ENCODE measurements at regions not wholly inside any gene's neighbourhood (a gene's known extent, or its start where the extent isn't known, plus 50 kb on each side); places are given as distances from the start of the nearest gene placed in this dataset.

DNA sequence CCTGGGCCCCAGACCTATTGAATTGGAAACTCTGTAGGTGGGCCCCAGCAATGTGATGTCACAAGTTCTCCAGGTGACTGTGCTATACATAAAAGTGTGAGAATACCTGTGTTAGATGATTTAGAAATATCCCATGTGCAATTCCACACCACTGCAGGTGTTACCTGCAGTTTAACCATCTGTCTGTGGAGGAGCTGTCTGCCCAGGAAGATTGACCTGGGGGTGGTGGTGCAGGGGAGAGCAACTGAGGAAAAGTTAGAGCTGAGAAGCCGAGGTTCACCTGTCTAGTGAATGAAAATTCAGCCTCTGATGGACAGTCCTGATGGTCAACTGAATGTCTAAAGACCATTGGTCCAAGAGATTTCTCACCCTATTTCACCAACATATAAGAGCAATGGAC lies 132.2 kb upstream of the SLC24A5 start:
- Histone ChIP-seq H3K9ac (ENCODE audit: low read length) (no peak overlapping the region), H3K27me3 (ENCODE audit: insufficient read depth, low read depth, low read length) (no peaks in the 10 kb centered on the region), H4K20me1 (ENCODE audit: insufficient read depth) (no peaks in the 10 kb centered on the region), H3K4me3 (ENCODE audit: low read length) (no peak overlapping the region), H3K4me2 (ENCODE audit: low read length) (no peak overlapping the region), H3K9me3 (ENCODE audit: low read length) (no peaks in the 10 kb centered on the region), H2AFZ (ENCODE audit: low read depth, low read length) (no peak overlapping the region), H3K9me2 (ENCODE audit: insufficient read depth, low read length) (no peaks in the 10 kb centered on the region), H3K27ac (ENCODE audit: low read length) (no peak overlapping the region), H3K36me3 (ENCODE audit: insufficient read depth, low read length) (no peaks in the 10 kb centered on the region), H3F3A (ENCODE audit: insufficient read depth, low read length, poor library complexity, severe bottlenecking) (no peaks in the 10 kb centered on the region), H3K79me2 (replicated peaks; ENCODE audit: insufficient read depth, low read length) (no peaks in the 10 kb centered on the region)
- TF ChIP-seq, protein P1, sequence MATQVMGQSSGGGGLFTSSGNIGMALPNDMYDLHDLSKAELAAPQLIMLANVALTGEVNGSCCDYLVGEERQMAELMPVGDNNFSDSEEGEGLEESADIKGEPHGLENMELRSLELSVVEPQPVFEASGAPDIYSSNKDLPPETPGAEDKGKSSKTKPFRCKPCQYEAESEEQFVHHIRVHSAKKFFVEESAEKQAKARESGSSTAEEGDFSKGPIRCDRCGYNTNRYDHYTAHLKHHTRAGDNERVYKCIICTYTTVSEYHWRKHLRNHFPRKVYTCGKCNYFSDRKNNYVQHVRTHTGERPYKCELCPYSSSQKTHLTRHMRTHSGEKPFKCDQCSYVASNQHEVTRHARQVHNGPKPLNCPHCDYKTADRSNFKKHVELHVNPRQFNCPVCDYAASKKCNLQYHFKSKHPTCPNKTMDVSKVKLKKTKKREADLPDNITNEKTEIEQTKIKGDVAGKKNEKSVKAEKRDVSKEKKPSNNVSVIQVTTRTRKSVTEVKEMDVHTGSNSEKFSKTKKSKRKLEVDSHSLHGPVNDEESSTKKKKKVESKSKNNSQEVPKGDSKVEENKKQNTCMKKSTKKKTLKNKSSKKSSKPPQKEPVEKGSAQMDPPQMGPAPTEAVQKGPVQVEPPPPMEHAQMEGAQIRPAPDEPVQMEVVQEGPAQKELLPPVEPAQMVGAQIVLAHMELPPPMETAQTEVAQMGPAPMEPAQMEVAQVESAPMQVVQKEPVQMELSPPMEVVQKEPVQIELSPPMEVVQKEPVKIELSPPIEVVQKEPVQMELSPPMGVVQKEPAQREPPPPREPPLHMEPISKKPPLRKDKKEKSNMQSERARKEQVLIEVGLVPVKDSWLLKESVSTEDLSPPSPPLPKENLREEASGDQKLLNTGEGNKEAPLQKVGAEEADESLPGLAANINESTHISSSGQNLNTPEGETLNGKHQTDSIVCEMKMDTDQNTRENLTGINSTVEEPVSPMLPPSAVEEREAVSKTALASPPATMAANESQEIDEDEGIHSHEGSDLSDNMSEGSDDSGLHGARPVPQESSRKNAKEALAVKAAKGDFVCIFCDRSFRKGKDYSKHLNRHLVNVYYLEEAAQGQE (IDR thresholded peaks at IDR 0.05; ENCODE audit: borderline replicate concordance): no peak
- no peak for TF ChIP-seq MXI1 (conservative IDR thresholded peaks at IDR 0.05; ENCODE audit: poor library complexity, severe bottlenecking)
- TF ChIP-seq EP300 (conservative IDR thresholded peaks at IDR 0.05; ENCODE audit: poor library complexity, severe bottlenecking): no peak
- TF ChIP-seq RAD21 (conservative IDR thresholded peaks at IDR 0.05): no peak
- TF ChIP-seq, protein P2, sequence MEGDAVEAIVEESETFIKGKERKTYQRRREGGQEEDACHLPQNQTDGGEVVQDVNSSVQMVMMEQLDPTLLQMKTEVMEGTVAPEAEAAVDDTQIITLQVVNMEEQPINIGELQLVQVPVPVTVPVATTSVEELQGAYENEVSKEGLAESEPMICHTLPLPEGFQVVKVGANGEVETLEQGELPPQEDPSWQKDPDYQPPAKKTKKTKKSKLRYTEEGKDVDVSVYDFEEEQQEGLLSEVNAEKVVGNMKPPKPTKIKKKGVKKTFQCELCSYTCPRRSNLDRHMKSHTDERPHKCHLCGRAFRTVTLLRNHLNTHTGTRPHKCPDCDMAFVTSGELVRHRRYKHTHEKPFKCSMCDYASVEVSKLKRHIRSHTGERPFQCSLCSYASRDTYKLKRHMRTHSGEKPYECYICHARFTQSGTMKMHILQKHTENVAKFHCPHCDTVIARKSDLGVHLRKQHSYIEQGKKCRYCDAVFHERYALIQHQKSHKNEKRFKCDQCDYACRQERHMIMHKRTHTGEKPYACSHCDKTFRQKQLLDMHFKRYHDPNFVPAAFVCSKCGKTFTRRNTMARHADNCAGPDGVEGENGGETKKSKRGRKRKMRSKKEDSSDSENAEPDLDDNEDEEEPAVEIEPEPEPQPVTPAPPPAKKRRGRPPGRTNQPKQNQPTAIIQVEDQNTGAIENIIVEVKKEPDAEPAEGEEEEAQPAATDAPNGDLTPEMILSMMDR (IDR thresholded peaks at IDR 0.05; ENCODE audit: poor library complexity, severe bottlenecking): no peak
- TF ChIP-seq SMC3 (conservative IDR thresholded peaks at IDR 0.05; ENCODE audit: poor library complexity): no peak
- no peak for TF ChIP-seq EZH2 (IDR thresholded peaks at IDR 0.05; ENCODE audit: borderline replicate concordance, insufficient read depth, low read length, poor library complexity, severe bottlenecking)
- no peak for TF ChIP-seq TAF1 (IDR thresholded peaks at IDR 0.05; ENCODE audit: low read depth)
- TF ChIP-seq POLR2AphosphoS5 (IDR thresholded peaks at IDR 0.05): no peak

DNA sequence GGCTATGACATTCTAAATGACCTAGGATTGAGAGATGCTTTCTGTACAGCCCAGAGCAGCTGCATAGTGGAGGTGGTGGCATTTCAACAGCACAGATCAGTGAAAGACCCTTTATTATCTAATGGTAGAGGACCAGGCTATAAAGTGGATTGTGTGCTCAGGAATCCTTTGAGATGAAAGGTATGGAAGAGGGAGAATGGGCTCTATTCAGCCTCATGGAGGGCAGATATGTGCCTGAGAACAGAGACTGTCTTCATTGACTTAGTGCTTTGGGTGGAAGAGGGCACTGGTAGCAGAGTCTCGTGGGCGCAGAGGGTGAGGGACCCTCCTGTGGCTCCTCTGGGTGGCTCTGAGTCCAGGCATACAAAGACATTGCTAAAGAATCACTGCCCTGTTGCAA lies 130.0 kb upstream of the SLC24A5 start:
- Histone ChIP-seq H3K79me2 (replicated peaks; ENCODE audit: insufficient read depth, low read length) (no peaks in the 10 kb centered on the region), H3K27me3 (ENCODE audit: insufficient read depth, low read depth, low read length) (no peaks in the 10 kb centered on the region), H3K4me3 (ENCODE audit: low read length) (no peak overlapping the region), H3K9me3 (ENCODE audit: low read length) (no peaks in the 10 kb centered on the region), H3K36me3 (ENCODE audit: insufficient read depth, low read length) (no peaks in the 10 kb centered on the region), H4K20me1 (ENCODE audit: insufficient read depth) (no peaks in the 10 kb centered on the region), H3K4me2 (ENCODE audit: low read length) (no peak overlapping the region), H3K9me2 (ENCODE audit: insufficient read depth, low read length) (no peaks in the 10 kb centered on the region), H2AFZ (ENCODE audit: low read depth, low read length) (no peak overlapping the region), H3K27ac (ENCODE audit: low read length) (no peak overlapping the region), H3K9ac (ENCODE audit: low read length) (no peak overlapping the region), H3F3A (ENCODE audit: insufficient read depth, low read length, poor library complexity, severe bottlenecking) (no peaks in the 10 kb centered on the region)
- TF ChIP-seq SMC3 (conservative IDR thresholded peaks at IDR 0.05; ENCODE audit: poor library complexity): no peak
- TF ChIP-seq EZH2 (IDR thresholded peaks at IDR 0.05; ENCODE audit: borderline replicate concordance, insufficient read depth, low read length, poor library complexity, severe bottlenecking): no peak
- TF ChIP-seq RAD21 (conservative IDR thresholded peaks at IDR 0.05): no peak
- TF ChIP-seq MXI1 (conservative IDR thresholded peaks at IDR 0.05; ENCODE audit: poor library complexity, severe bottlenecking): no peak
- TF ChIP-seq TAF1 (IDR thresholded peaks at IDR 0.05; ENCODE audit: low read depth): no peak
- TF ChIP-seq, protein P2 (IDR thresholded peaks at IDR 0.05; ENCODE audit: poor library complexity, severe bottlenecking): no peak
- no peak for TF ChIP-seq POLR2AphosphoS5 (IDR thresholded peaks at IDR 0.05)
- TF ChIP-seq, protein P1 (IDR thresholded peaks at IDR 0.05; ENCODE audit: borderline replicate concordance): no peak
- TF ChIP-seq EP300 (conservative IDR thresholded peaks at IDR 0.05; ENCODE audit: poor library complexity, severe bottlenecking): no peak
